PFSK-1 (cell line): ENCODE measurements at regions not wholly inside any gene's neighbourhood (a gene's known extent, or its start where the extent isn't known, plus 50 kb on each side); places are given as distances from the start of the nearest gene placed in this dataset.

ENCODE experiments used
- FOXP2 ChIP-seq: optimal IDR thresholded peaks from 2 replicates; pipeline ENCODE3; 2011; ENCODE audit warnings: borderline replicate concordance, control low read depth, inconsistent platforms; ENCODE audit not compliant: insufficient read depth; ENCODE audit errors: extremely low read length, extremely low read depth
- POLR2AphosphoS5 ChIP-seq: IDR thresholded peaks from 2 replicates; pipeline ENCODE4 v1.6.1; 2012; ENCODE audit warnings: low read depth, mild to moderate bottlenecking, control low read depth, low read length, moderate library complexity
- REST ChIP-seq, 2 experiments: IDR thresholded peaks; 2 replicates each; pipeline versions ENCODE4 v1.6.1 to v1.8.0; 2011 to 2012; ENCODE audit warnings: low read depth in 2 of 2, low read length in 2 of 2, control low read depth in 1 of 2, inconsistent platforms in 1 of 2, mild to moderate bottlenecking in 1 of 2, moderate library complexity in 1 of 2; ENCODE audit not compliant: insufficient read depth in 1 of 2
- SIN3A ChIP-seq: IDR thresholded peaks from 2 replicates; pipeline ENCODE4 v1.6.1; 2012; ENCODE audit warnings: mild to moderate bottlenecking, low read length, moderate library complexity, borderline replicate concordance; ENCODE audit not compliant: insufficient read depth
- TAF1 ChIP-seq: IDR thresholded peaks from 2 replicates; pipeline ENCODE4 v1.6.1; 2012; ENCODE audit warnings: low read length, control low read depth, borderline replicate concordance; ENCODE audit not compliant: insufficient read depth

GRCh38 chr12:87369161-87369560 is 660.0 kb downstream of the C12orf50 start:
- no peak for TF ChIP-seq POLR2AphosphoS5
- no peak for TF ChIP-seq REST (IDR thresholded peaks at IDR 0.05; ENCODE audit: insufficient read depth in 1 of 2, low read depth in 2 of 2, low read length in 2 of 2)
- no peak for TF ChIP-seq SIN3A
- no peak for TF ChIP-seq TAF1
- no peak for TF ChIP-seq FOXP2

GRCh38 chr12:87368259-87368658 is 660.9 kb downstream of the C12orf50 start:
- TF ChIP-seq POLR2AphosphoS5, result no peak
- TF ChIP-seq FOXP2, result no peak
- no peak for TF ChIP-seq SIN3A
- no peak for TF ChIP-seq TAF1

GRCh38 chr12:87365423-87365822 is 663.8 kb downstream of the C12orf50 start:
- TF ChIP-seq POLR2AphosphoS5, result no peak
- TF ChIP-seq SIN3A, result no peak
- TF ChIP-seq REST (IDR thresholded peaks at IDR 0.05; ENCODE audit: insufficient read depth in 1 of 2, low read depth in 2 of 2, low read length in 2 of 2), result no peak
- no peak for TF ChIP-seq TAF1
- no peak for TF ChIP-seq FOXP2

GRCh38 chr12:87363497-87364084 is 665.6 kb downstream of the C12orf50 start:
- TF ChIP-seq FOXP2, result no peak

GRCh38 chr12:87349681-87350080 is 679.5 kb downstream of the C12orf50 start:
- no peak for TF ChIP-seq FOXP2

- no peak for TF ChIP-seq FOXP2
- no peak for TF ChIP-seq POLR2AphosphoS5
- TF ChIP-seq TAF1, result no peak
- TF ChIP-seq REST (IDR thresholded peaks at IDR 0.05; ENCODE audit: insufficient read depth in 1 of 2, low read depth in 2 of 2, low read length in 2 of 2), result no peak
- TF ChIP-seq SIN3A, result no peak
Observed at GRCh38 chr12:87348071-87348470, 681.1 kb downstream of the C12orf50 start.

GRCh38 chr12:87344699-87345098 is 684.5 kb downstream of the C12orf50 start:
- no peak for TF ChIP-seq SIN3A
- TF ChIP-seq FOXP2, result no peak
- TF ChIP-seq REST (IDR thresholded peaks at IDR 0.05; ENCODE audit: insufficient read depth in 1 of 2, low read depth in 2 of 2, low read length in 2 of 2), result no peak
- TF ChIP-seq TAF1, result no peak
- TF ChIP-seq POLR2AphosphoS5, result no peak
